MM.1S (cell line): ENCODE measurements at regions not wholly inside any gene's neighbourhood (a gene's known extent, or its start where the extent isn't known, plus 50 kb on each side); places are given as distances from the start of the nearest gene placed in this dataset.

Source experiments
- DNase-seq: peaks from one replicate; pipeline ENCODE4 v3.0.0-alpha.2; 2015
- H2AFZ ChIP-seq: fragments of 300-600 bp; sonication (generic); 2 replicates; pipeline ENCODE4 v1.6.0; 2016; ENCODE audit warnings: antibody characterized with exemption, low read length
- H3F3A ChIP-seq: fragments of 300-600 bp; sonication (generic); 2 replicates; pipeline ENCODE4 v1.6.1; 2016; ENCODE audit warnings: mild to moderate bottlenecking, antibody characterized with exemption, low read length, moderate library complexity, mixed read lengths; ENCODE audit not compliant: insufficient read depth
- H3K27ac ChIP-seq: fragments of 300-600 bp; sonication (generic); 2 replicates; pipeline ENCODE4 v1.5.1; 2016; ENCODE audit warnings: mild to moderate bottlenecking, low read length
- H3K27me3 ChIP-seq: fragments of 300-600 bp; sonication (generic); replicated peaks from 2 replicates; pipeline ENCODE4 v1.6.0; 2016; ENCODE audit warnings: low read length; ENCODE audit not compliant: insufficient read depth
- H3K36me3 ChIP-seq: fragments of 300-600 bp; sonication (generic); replicated peaks from 2 replicates; pipeline ENCODE4 v1.6.1; 2016; ENCODE audit warnings: mild to moderate bottlenecking, low read length, mixed read lengths; ENCODE audit not compliant: insufficient read depth
- H3K4me1 ChIP-seq: fragments of 300-600 bp; sonication (generic); 2 replicates; pipeline ENCODE4 v1.6.1; 2016; ENCODE audit warnings: low read length, mixed read lengths
- H3K4me2 ChIP-seq: fragments of 300-600 bp; sonication (generic); 2 replicates; pipeline ENCODE4 v1.6.0; 2016; ENCODE audit warnings: low read depth, low read length
- H3K4me3 ChIP-seq: fragments of 300-600 bp; sonication (generic); 2 replicates; pipeline ENCODE4 v1.5.1; 2016; ENCODE audit warnings: low read length, mixed read lengths
- H3K79me2 ChIP-seq: fragments of 300-600 bp; sonication (generic); 2 replicates; pipeline ENCODE4 v1.6.1; 2016; ENCODE audit warnings: mixed run types, low read length, mixed read lengths
- H3K9ac ChIP-seq: fragments of 300-600 bp; sonication (generic); 2 replicates; pipeline ENCODE4 v1.6.1; 2016; ENCODE audit warnings: low read length, mixed read lengths
- H3K9me2 ChIP-seq: fragments of 300-600 bp; sonication (generic); replicated peaks from 2 replicates; pipeline ENCODE4 v1.6.1; 2016; ENCODE audit warnings: mild to moderate bottlenecking, low read length, mixed read lengths; ENCODE audit not compliant: insufficient read depth
- H3K9me3 ChIP-seq: fragments of 300-600 bp; sonication (generic); replicated peaks from 2 replicates; pipeline ENCODE4 v1.6.1; 2016; ENCODE audit warnings: mild to moderate bottlenecking, low read length, mixed read lengths; ENCODE audit not compliant: insufficient read depth
- H4K20me1 ChIP-seq: fragments of 300-600 bp; sonication (generic); 2 replicates; pipeline ENCODE4 v1.6.1; 2016; ENCODE audit warnings: mild to moderate bottlenecking, low read length, moderate library complexity, mixed read lengths; ENCODE audit not compliant: insufficient read depth
- CTCF ChIP-seq: fragments of 300-600 bp; sonication (generic); IDR thresholded peaks from 2 replicates; pipeline ENCODE4 v1.5.1; 2016; ENCODE audit warnings: antibody characterized with exemption, low read length, mixed read lengths
- EZH2 ChIP-seq: fragments of 300-600 bp; sonication (generic); optimal IDR thresholded peaks from 2 replicates; pipeline ENCODE3; 2017; ENCODE audit warnings: low read depth, mild to moderate bottlenecking, antibody characterized with exemption, low read length, mixed read lengths
- EZH2phosphoT487 ChIP-seq: fragments of 300-600 bp; sonication (generic); IDR thresholded peaks from 2 replicates; pipeline ENCODE4 v1.6.1; 2018; ENCODE audit warnings: antibody characterized with exemption, low read length

DNA sequence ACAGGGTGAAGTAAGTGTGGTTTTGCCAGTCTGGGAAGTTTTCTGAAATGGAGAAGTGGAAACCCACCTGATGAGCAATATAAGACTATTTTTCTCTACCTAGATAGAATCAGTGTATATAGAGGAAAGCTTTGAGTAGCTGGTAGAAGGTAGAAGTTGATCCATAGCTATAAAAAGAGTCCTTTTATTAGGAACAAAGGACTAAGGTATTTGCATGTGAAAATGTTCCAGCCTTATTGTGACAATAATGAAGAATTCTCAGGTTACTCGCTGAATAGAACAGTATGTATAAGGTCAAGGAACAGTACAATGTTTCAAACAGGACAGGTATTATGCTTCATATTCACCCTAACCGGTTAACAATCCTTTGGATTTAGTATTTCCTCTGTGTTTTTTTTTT is 972.2 kb downstream of the OTOL1 start:
- Histone ChIP-seq H3K4me2 (no peak overlapping the region), H3K9me3 (no peaks in the 10 kb centered on the region), H3K36me3 (no peaks in the 10 kb centered on the region), H3K27me3 (no peaks in the 10 kb centered on the region), H3K9me2 (no peaks in the 10 kb centered on the region), H2AFZ (no peak overlapping the region), H3K4me3 (no peak overlapping the region), H3K4me1 (no peaks in the 10 kb centered on the region), H3K27ac (no peak overlapping the region), H3K79me2 (no peaks in the 10 kb centered on the region), H3K9ac (no peak overlapping the region), H4K20me1 (no peaks in the 10 kb centered on the region), H3F3A (no peaks in the 10 kb centered on the region)
- DNase-seq = no peak
- TF ChIP-seq EZH2phosphoT487 (no peak), CTCF (no peak), EZH2 (no peak)

DNA sequence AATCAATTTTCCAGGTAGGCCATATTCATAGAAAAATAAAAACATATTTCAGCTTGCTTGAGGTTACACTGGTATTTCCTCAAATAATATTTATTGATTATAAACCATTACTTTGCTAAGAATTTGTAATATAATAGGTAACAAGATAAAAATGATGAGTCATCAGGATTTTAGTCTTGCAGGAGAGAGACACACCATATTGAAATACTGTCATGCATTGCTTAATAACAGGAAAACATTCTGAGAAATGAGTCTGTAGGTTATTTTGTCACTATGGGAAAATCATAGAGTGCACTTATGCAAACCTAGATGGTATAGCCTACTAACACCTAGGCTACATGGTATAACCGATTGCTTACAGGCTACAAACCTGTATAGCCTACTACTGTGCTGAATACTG is 990.5 kb downstream of the OTOL1 start:
- Histone ChIP-seq H3K4me3 (no peak overlapping the region), H2AFZ (no peak overlapping the region), H3F3A (no peaks in the 10 kb centered on the region), H3K9ac (no peak overlapping the region), H3K9me2 (no peaks in the 10 kb centered on the region), H3K4me1 (no peaks in the 10 kb centered on the region), H3K9me3 (no peaks in the 10 kb centered on the region), H3K36me3 (no peaks in the 10 kb centered on the region), H3K79me2 (no peaks in the 10 kb centered on the region), H3K27ac (no peak overlapping the region), H4K20me1 (no peaks in the 10 kb centered on the region), H3K27me3 (no peaks in the 10 kb centered on the region), H3K4me2 (no peak overlapping the region)
- no peak for TF ChIP-seq CTCF
- no peak for TF ChIP-seq EZH2
- no peak for TF ChIP-seq EZH2phosphoT487
- no peak for DNase-seq

DNA sequence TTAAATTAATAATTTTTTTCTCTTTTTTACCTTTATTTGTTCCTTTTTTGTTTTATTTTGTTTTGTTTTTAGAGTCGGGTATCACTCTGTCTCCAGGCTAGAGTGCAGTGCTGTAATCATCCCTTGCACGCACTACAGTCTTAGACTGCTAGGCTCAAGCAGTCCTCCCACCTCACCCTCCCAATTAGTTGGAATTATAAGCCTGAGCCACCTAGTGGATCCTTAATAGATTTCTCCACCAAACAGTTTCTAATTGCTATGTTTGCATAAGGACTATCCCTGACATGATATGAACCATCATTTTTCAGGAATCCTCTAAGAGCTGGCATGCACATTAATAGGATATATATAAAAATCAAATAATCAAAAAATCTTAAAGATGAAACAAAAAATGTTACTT is 993.2 kb downstream of the OTOL1 start:
- Histone ChIP-seq H3K79me2 (no peaks in the 10 kb centered on the region), H3K9me3 (no peaks in the 10 kb centered on the region), H2AFZ (no peak overlapping the region), H3K9ac (no peak overlapping the region), H3K4me2 (no peak overlapping the region), H3K4me1 (no peaks in the 10 kb centered on the region), H3K36me3 (no peaks in the 10 kb centered on the region), H3K9me2 (no peaks in the 10 kb centered on the region), H3K27ac (no peak overlapping the region), H3F3A (no peaks in the 10 kb centered on the region), H3K4me3 (no peak overlapping the region), H4K20me1 (no peaks in the 10 kb centered on the region), H3K27me3 (no peaks in the 10 kb centered on the region)
- no peak for TF ChIP-seq CTCF
- no peak for TF ChIP-seq EZH2phosphoT487
- no peak for TF ChIP-seq EZH2
- no peak for DNase-seq

DNA sequence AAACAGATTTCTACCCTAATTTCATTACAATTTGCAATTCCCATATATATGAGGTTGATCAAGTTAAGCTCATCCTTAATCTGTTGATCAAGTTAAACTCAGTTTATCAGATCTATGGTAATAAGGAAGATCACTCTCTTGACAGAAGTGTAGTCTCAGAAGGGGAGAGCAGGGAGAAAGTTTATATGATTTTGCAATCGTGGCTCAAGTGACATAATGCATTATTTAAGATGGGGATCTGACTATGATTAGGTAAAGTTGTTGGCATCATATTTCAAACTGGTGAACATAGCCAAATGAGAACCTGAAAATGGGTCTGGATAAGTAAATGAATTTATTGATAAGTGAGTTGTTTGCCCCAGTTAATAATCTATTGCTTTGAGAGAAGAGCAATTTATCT is 995.3 kb downstream of the OTOL1 start:
- Histone ChIP-seq H3K4me2 (no peak overlapping the region), H3K36me3 (no peaks in the 10 kb centered on the region), H3K4me3 (no peak overlapping the region), H3K79me2 (no peaks in the 10 kb centered on the region), H4K20me1 (no peaks in the 10 kb centered on the region), H3K9ac (no peak overlapping the region), H3K9me2 (no peaks in the 10 kb centered on the region), H3F3A (no peaks in the 10 kb centered on the region), H3K27me3 (no peaks in the 10 kb centered on the region), H2AFZ (no peak overlapping the region), H3K9me3 (no peaks in the 10 kb centered on the region), H3K27ac (no peak overlapping the region), H3K4me1 (no peaks in the 10 kb centered on the region)
- no peak for TF ChIP-seq CTCF
- no peak for TF ChIP-seq EZH2phosphoT487
- no peak for TF ChIP-seq EZH2
- no peak for DNase-seq
